ENCODE measurements at regions not wholly inside any gene's neighbourhood (a gene's known extent, or its start where the extent isn't known, plus 50 kb on each side); places are given as distances from the start of the nearest gene placed in this dataset.
"Not testable (repeated sequence)": the region's sequence is repeated elsewhere in the genome, so short reads cannot be mapped to it uniquely, and the experiment has no call there.

GRCh38 chr4:117700111-117700892, 334.0 kb upstream of the NDST3 start:
- peak; percentile 0 for DNase-seq

- no peak for DNase-seq
Measured at GRCh38 chr4:117702353-117702752, 331.9 kb upstream of the NDST3 start.

- no peak for DNase-seq
Measured at GRCh38 chr4:117704721-117705120, 329.6 kb upstream of the NDST3 start.

DNA sequence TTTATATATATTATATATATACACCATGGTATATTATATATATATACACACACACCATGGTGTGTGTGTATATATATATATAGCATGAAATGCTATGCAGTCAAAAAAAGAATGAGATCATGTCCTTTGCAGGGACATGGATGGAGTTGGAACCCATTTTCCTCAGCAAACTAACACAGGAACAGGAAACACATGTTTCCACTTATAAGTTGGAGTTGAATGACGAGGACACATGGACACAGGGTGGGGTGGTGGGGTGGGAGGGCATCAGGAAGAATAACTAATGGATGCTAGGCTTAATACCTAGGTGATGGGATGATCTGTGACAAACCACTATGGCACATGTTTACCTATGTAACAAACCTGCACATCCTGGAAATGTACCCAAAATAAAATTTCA, 293.6 kb upstream of the NDST3 start:
- no peak for DNase-seq

DNA sequence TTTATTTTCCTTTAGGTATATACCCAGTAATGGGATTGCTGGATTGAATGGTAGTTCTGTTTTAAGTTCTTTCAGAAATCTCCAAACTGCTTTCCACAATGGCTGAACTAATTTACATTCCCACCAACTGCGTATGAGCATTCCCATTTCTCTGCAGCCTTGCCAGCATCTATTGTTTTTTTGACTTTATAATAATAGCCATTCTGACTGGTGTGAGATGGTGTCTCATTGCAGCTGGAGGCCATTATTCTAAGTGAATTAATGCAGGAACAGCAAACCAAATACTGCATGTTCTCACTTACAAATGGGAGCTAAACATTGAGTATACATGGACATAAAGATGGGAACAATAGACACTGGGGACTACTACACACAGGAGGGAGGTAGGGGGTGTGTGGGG, 288.9 kb upstream of the NDST3 start:
- DNase-seq, result not testable (repeated sequence)

GRCh38 chr4:117755438-117755837, 278.8 kb upstream of the NDST3 start:
- no peak for DNase-seq

GRCh38 chr4:117768610-117769009, 265.7 kb upstream of the NDST3 start:
- DNase-seq, result no peak

GRCh38 chr4:117770269-117771102, 263.8 kb upstream of the NDST3 start:
- DNase-seq, result no peak

- DNase-seq, result no peak
Measured at GRCh38 chr4:117771647-117772337, 262.5 kb upstream of the NDST3 start.

DNA sequence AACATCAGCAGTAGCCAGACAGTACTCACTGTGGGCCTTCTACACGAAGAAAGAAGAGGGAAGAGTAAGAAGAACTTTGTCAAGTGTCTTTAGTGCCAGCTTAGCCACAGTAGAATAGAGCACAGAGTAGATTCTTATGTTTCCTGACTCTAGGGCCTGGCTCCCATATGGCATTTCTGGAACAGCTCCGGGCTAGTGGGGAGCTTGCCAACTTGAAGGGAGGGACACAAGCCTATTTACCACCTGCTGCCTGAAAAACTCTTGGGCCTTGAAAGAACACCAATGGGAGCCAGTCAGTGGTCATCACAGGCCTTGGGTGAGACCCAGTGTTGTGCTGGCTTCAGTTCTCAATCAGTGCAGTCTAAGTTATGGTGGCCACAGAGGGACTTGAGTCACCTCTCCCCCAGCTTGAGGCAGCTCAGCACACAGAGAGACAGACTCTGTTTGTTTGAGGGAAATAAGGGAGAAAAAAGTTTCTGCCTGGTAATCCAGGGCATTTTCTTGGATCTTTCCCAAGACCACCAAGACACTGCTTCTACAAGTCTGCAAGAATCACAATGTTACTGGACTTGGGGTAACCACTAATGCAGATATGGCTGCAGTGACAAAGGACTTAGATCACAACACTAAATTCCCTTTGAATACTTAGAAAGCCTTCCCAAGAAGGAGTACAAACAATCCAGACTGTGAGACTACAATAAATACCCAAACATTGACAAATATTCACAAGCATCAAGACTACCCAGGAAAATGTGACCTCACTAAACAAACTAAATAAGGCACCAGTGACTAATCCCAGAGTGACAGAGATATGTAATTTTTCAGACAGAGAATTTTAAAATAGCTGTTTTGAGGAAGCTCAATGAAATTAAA, 261.0 kb upstream of the NDST3 start:
- no peak for DNase-seq

DNA sequence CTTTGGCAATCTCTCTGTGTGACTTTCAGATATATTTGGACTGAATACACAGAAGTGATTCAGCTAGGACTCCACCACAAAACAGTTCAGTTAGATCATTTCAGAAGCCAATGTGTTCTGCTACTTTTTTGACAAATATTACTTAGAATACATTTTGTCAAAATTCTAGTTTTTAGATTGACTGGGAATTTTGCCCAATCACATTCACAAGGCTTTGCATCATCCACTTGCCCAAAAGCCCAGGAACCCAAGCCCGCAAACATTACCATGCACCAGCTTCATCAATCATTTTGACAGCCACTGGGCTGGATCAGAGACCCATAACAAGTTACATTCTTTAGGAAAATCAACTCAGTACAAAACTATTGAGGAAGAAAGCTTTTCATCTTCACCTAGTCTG, 256.6 kb upstream of the NDST3 start:
- DNase-seq, result no peak

DNA sequence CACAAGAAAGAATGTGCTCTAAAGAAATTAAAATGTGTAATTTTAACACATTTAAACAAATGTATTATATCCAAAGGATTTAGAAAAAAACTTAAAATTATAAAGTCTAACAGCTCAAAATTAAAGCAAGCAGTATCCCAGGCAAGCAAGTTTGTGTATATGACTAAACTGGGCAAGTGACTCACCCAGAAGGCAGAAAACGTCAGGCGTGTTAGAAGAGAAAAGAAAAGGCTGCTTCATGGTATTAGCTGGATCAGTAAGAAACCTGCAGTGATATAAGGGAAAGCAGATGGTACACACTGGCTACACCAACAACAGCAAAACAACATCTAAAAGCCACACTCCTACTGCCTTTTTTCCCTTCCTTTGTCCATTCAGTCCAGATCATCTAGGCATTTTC, 250.6 kb upstream of the NDST3 start:
- DNase-seq, result no peak

- DNase-seq, result no peak
Measured at GRCh38 chr4:117784266-117784665, 250.0 kb upstream of the NDST3 start.

GRCh38 chr4:117786566-117786965, 247.7 kb upstream of the NDST3 start:
- no peak for DNase-seq

GRCh38 chr4:117793845-117794480, 240.3 kb upstream of the NDST3 start:
- no peak for DNase-seq

- DNase-seq, result no peak
Measured at GRCh38 chr4:117796677-117797076, 237.6 kb upstream of the NDST3 start.

DNA sequence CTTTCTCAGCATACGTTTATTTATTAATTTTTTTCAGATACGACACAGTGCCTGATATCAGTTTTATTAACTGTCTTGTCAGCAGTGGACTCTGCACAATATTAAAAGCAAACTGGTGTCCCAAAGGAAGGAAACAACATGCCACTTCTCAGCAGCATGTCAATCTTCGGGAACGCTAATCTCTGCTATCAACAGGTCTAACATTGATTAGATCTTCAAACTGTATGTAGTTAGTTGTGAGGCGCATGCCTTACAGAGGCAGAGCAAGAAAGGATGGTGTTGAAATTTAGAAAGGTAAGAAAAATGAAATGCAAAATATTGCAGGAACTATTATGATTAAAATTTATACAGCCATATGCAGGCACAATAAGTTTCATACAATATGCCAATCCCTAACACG, 233.7 kb upstream of the NDST3 start:
- DNase-seq, result no peak

DNA sequence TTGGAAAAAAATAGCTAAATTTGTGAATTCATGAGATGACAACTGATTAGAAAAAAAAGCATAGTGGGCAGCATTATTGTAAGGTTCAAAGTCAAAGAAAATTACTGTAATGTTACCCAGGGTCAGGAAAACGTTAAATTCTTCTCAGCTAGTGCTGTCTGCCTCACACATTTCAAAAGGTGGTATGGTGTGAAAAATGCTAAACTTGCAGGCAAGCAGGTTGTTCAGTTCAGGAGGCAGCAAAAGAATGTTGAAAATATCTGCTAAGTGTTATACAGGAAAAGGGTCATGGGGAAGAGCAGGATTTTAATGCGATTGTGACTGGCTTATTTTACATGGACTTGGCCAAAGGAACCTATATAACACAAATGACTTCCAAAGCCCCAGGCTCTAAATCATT, 232.5 kb upstream of the NDST3 start:
- DNase-seq, result no peak

DNA sequence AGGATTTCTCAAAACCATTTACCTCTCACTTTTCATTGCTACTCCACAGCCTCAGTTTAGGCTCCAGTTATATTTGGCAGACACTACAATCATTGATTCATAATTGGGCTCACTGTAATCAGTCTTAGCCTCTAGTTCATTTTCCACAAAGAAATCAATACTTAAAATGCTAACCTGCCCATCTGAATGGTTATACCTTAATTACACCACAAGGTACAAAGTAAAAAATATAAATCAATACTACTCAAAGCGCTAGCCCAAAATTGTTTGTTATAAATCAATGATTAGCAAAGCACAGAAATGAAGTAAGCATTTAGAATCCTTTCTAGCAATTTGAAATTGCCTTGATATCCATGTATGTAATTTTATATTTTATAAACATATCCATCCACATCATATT, 222.6 kb upstream of the NDST3 start:
- DNase-seq, result no peak

DNA sequence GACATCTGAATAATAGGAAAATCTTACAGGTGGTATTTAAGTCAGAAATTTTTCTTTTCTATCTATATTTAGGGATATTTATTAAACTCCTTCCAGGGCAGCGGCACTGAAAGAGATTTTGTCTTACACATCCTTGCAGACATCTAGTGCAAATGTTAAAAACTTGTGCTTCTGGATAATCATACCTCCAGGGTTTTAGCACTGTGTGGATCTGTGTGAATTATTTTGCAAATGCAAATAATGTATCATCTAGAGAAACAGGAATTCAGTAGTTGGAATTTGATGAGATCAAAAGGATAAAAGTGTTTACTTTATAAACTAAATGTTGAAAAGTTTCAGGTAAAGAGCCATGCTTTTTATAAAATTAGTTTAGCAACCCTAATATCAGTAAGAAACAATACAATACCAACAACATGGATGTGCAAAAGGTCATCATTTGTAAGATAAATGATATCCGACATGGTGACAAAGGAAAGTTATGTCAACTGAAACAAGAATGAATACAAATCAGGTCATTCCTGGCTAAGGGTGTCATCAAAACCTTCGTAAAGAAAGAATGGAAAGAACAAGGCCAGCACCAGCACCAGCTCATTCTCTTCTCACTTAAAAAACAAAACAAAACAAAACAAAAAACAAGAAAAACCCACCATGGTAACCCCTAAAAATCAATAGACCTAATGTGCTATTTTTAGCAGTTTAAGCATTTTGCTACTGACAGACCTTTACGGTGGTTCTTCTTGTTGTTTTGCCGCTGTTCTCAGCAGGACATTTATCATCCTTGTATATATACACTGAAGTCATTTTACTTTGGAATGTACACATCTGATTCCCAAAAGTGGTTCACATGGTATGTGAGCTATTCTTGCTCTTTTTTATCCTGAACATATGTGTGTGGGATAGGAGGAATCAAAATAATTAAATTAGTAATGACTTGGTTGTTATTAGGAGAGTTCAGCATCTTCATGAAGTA, 219.7 kb upstream of the NDST3 start:
- no peak for DNase-seq

DNA sequence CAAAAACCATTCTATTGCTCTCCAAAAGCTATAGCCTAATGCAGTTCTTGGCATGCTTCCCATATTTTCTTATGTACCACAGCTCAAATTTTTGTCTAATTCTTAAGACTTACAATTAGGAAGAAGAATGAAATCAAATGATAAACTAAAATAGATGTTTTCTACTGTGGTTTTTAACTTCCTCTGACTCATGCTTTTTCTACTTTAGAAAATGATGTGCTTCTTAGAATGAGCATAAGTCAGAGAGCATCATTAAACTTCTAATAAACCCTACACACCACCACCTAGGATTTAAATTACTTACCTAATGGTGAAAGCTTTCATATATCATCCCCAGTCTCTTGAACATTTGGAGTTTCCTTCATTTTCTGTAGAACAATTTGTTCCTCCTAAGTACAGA, 217.0 kb upstream of the NDST3 start:
- DNase-seq, result no peak

All from activated CD4-positive, alpha-beta T cell treated with anti-CD3 and anti-CD28 coated beads, Interleukin-10, Interleukin-2, amounts not matched to agents 100 ng/mL and 50 ng/mL, durations not matched to agents 16 hours and 8 hours (primary cell).